LNCaP clone FGC (cell line): ENCODE measurements at regions not wholly inside any gene's neighbourhood (a gene's known extent, or its start where the extent isn't known, plus 50 kb on each side); places are given as distances from the start of the nearest gene placed in this dataset.

ENCODE experiments used
- DNase-seq: peaks from one replicate; pipeline ENCODE4 v3.0.0-alpha.2; 2011; ENCODE audit warnings: low read depth
- H3K4me3 ChIP-seq: 2 replicates; pipeline ENCODE4 v1.5.1; 2011; ENCODE audit warnings: mild to moderate bottlenecking, low read depth, low read length, control low read depth
- CTCF ChIP-seq: IDR thresholded peaks from 2 replicates; pipeline ENCODE4 v1.5.1; 2012; ENCODE audit warnings: mild to moderate bottlenecking; ENCODE audit not compliant: control insufficient read depth, insufficient read depth; ENCODE audit errors: extremely low read depth

GRCh38 chr21:19244502-19245187 lies 841.1 kb upstream of the TMPRSS15 start:
- no peak for DNase-seq
- no peak for TF ChIP-seq CTCF
- no peak overlapping the region for H3K4me3 ChIP-seq

- H3K4me3 ChIP-seq, result no peak overlapping the region
- no peak for TF ChIP-seq CTCF
- no peak for DNase-seq
These were observed 841.6 kb upstream of the TMPRSS15 start for GRCh38 chr21:19245188-19245580.

- no peak for TF ChIP-seq CTCF
These were observed 842.4 kb upstream of the TMPRSS15 start for GRCh38 chr21:19246018-19246417.

GRCh38 chr21:19256934-19257660 lies 853.5 kb upstream of the TMPRSS15 start:
- no peak overlapping the region for H3K4me3 ChIP-seq
- no peak for DNase-seq
- TF ChIP-seq CTCF, result no peak

More at GRCh38 chr21:19246018-19246417, 842.4 kb upstream of the TMPRSS15 start:
- H3K4me3 ChIP-seq, result no peak overlapping the region
- no peak for DNase-seq

GRCh38 chr21:19261731-19262376 lies 858.3 kb upstream of the TMPRSS15 start:
- no peak for DNase-seq
- H3K4me3 ChIP-seq, result no peak overlapping the region
- TF ChIP-seq CTCF, result no peak

GRCh38 chr21:19266636-19267035 lies 863.1 kb upstream of the TMPRSS15 start:
- DNase-seq, result no peak
- no peak for TF ChIP-seq CTCF

GRCh38 chr21:19268686-19269085 lies 865.1 kb upstream of the TMPRSS15 start:
- no peak for TF ChIP-seq CTCF
- DNase-seq, result no peak
- no peak overlapping the region for H3K4me3 ChIP-seq

More at GRCh38 chr21:19266636-19267035, 863.1 kb upstream of the TMPRSS15 start:
- no peak overlapping the region for H3K4me3 ChIP-seq
